IMR-90 (cell line): ENCODE measurements at regions not wholly inside any gene's neighbourhood (a gene's known extent, or its start where the extent isn't known, plus 50 kb on each side); places are given as distances from the start of the nearest gene placed in this dataset.

Experiments
- ATAC-seq: fragments of 200-7000 bp; cut with Tn5 transposase; 2 replicates; pipeline ENCODE4 v1.9.1; 2020; ENCODE audit warnings: low read depth, mild to moderate bottlenecking, moderate library complexity
- BruUV-seq: library from RNA; stranded (reverse); fragments of 400-500 nt; replicated peaks from 2 replicates; lab custom pipeline; 2021; lab: Mats Ljungman, UMichigan
- CTCF ChIA-PET: fragments of 300-600 bp; formaldehyde crosslinking; extraction: SDS; loops from one replicate; lab custom pipeline; 2021; ENCODE audit warnings: antibody characterized with exemption; lab: Yijun Ruan, JAX
- POLR2A ChIA-PET: fragments of 300-600 bp; sonication (Branson Sonifier 250); formaldehyde crosslinking; loops from one replicate; lab custom pipeline; 2022; ENCODE audit warnings: antibody characterized with exemption; ENCODE audit not compliant: unreplicated experiment; lab: Charles Lee
- DNase-seq: peaks from one replicate; pipeline ENCODE4 v3.0.0; 2013
- H2AFZ ChIP-seq: replicated peaks from 2 replicates; pipeline ENCODE3; 2013; ENCODE audit warnings: low read length, mild to moderate bottlenecking; ENCODE audit not compliant: poor library complexity
- H2AK5ac ChIP-seq: 2 replicates; pipeline ENCODE4 v1.6.1; 2013; ENCODE audit warnings: low read depth, low read length, inconsistent platforms
- H2AK9ac ChIP-seq: replicated peaks from 2 replicates; pipeline ENCODE3; 2013; ENCODE audit warnings: mild to moderate bottlenecking, low read depth, low read length, moderate library complexity; ENCODE audit not compliant: poor library complexity
- H2BK120ac ChIP-seq: 2 replicates; pipeline ENCODE4 v1.6.1; 2013; ENCODE audit warnings: low read depth, low read length, inconsistent platforms
- H2BK15ac ChIP-seq: 3 replicates; pipeline ENCODE4 v1.6.1; 2013; ENCODE audit warnings: low read depth, low read length, inconsistent platforms
- H2BK20ac ChIP-seq: 2 replicates; pipeline ENCODE4 v1.6.1; 2013; ENCODE audit warnings: low read depth, mild to moderate bottlenecking, inconsistent platforms, low read length, moderate library complexity
- H2BK5ac ChIP-seq: 2 replicates; pipeline ENCODE4 v1.6.1; 2013; ENCODE audit warnings: mild to moderate bottlenecking, low read depth, low read length, inconsistent platforms; ENCODE audit not compliant: poor library complexity, severe bottlenecking
- H3K14ac ChIP-seq: replicated peaks from 2 replicates; pipeline ENCODE4 v1.6.1; 2013; ENCODE audit warnings: low read depth, low read length, inconsistent platforms
- H3K18ac ChIP-seq: 2 replicates; pipeline ENCODE4 v1.6.1; 2013; ENCODE audit warnings: low read depth, low read length, control low read depth
- H3K23ac ChIP-seq: 2 replicates; pipeline ENCODE4 v1.6.1; 2013; ENCODE audit warnings: low read depth, low read length, inconsistent platforms
- H3K27ac ChIP-seq: 2 replicates; pipeline ENCODE4 v1.5.1; 2013; ENCODE audit warnings: mild to moderate bottlenecking, control low read depth, low read length; ENCODE audit not compliant: insufficient read depth
- H3K27me3 ChIP-seq: 2 replicates; pipeline ENCODE4 v1.6.1; 2013; ENCODE audit warnings: low read length; ENCODE audit not compliant: control insufficient read depth, insufficient read depth
- H3K36me3 ChIP-seq: 2 replicates; pipeline ENCODE4 v1.6.1; 2013; ENCODE audit warnings: low read length, mixed read lengths; ENCODE audit not compliant: control insufficient read depth, insufficient read depth
- H3K4ac ChIP-seq: 2 replicates; pipeline ENCODE4 v1.6.1; 2013; ENCODE audit warnings: low read depth, low read length, inconsistent platforms
- H3K4me1 ChIP-seq: 2 replicates; pipeline ENCODE4 v1.6.1; 2013; ENCODE audit warnings: low read length, mixed read lengths; ENCODE audit not compliant: control insufficient read depth, insufficient read depth
- H3K4me2 ChIP-seq: 2 replicates; pipeline ENCODE4 v1.6.1; 2013; ENCODE audit warnings: low read depth, mild to moderate bottlenecking, control low read depth, low read length, moderate library complexity
- H3K4me3 ChIP-seq: 2 replicates; pipeline ENCODE4 v1.5.1; 2013; ENCODE audit warnings: low read depth, mild to moderate bottlenecking, control low read depth, low read length, moderate library complexity; ENCODE audit not compliant: insufficient read depth
- H3K56ac ChIP-seq: 2 replicates; pipeline ENCODE4 v1.6.1; 2013; ENCODE audit warnings: low read length, inconsistent platforms; ENCODE audit not compliant: insufficient read depth; ENCODE audit errors: extremely low read depth
- H3K79me1 ChIP-seq, 2 experiments: 2 replicates each; pipeline ENCODE4 v1.6.1; 2013; ENCODE audit warnings: low read length in 2 of 2, inconsistent platforms in 1 of 2, low read depth in 1 of 2
- H3K9ac ChIP-seq: 2 replicates; pipeline ENCODE4 v1.6.1; 2013; ENCODE audit warnings: low read depth, low read length, control low read depth
- H3K9me1 ChIP-seq: 2 replicates; pipeline ENCODE4 v1.6.1; 2013; ENCODE audit warnings: low read length, inconsistent platforms; ENCODE audit not compliant: insufficient read depth
- H3K9me3 ChIP-seq: 2 replicates; pipeline ENCODE4 v1.6.1; 2013; ENCODE audit warnings: low read length; ENCODE audit not compliant: control insufficient read depth, insufficient read depth
- H4K20me1 ChIP-seq: 2 replicates; pipeline ENCODE4 v1.6.1; 2013; ENCODE audit warnings: low read length, inconsistent platforms; ENCODE audit not compliant: insufficient read depth
- H4K5ac ChIP-seq: 2 replicates; pipeline ENCODE4 v1.6.1; 2013; ENCODE audit warnings: mild to moderate bottlenecking, low read depth, low read length, control low read depth
- H4K8ac ChIP-seq, 2 experiments: 2 replicates each; pipeline ENCODE4 v1.6.1; 2013; ENCODE audit warnings: low read depth in 2 of 2, low read length in 2 of 2, control low read depth in 1 of 2, inconsistent platforms in 1 of 2
- H4K91ac ChIP-seq: 2 replicates; pipeline ENCODE4 v1.6.1; 2013; ENCODE audit warnings: low read depth, low read length, inconsistent platforms; ENCODE audit not compliant: insufficient read depth
- BHLHE40 ChIP-seq: fragments of 150-350 bp; IDR thresholded peaks from 2 replicates; pipeline ENCODE4 v1.6.1; 2016; ENCODE audit warnings: mild to moderate bottlenecking, low read depth, low read length
- SMC3 ChIP-seq: fragments of 150-350 bp; IDR thresholded peaks from 2 replicates; pipeline ENCODE4 v1.6.1; 2016; ENCODE audit warnings: low read depth, mild to moderate bottlenecking, antibody characterized with exemption, low read length, moderate library complexity
- WGBS, 2 experiments: methylation state at CpG; one replicate each; pipeline versions ENCODE4 v1.1.5 to v1.1.7; 2013; ENCODE audit warnings: missing lambda C conversion rate in 2 of 2; ENCODE audit not compliant: insufficient read length in 1 of 2; ENCODE audit errors: extremely low coverage in 2 of 2; 5-methylcytosine and 5-hydroxymethylcytosine counted together
- dilution Hi-C: fragments of 300-500 bp; cut with HindIII; formaldehyde crosslinking; loops from one replicate; pipeline ENCODE4 v1.14.3; 2018; ENCODE audit warnings: low sequenced_read_pairs; ENCODE audit not compliant: unreplicated experiment
- in situ Hi-C: fragments of 300-500 bp; cut with MboI; formaldehyde crosslinking; loops from 3 replicates; pipeline ENCODE4 v1.14.3; 2019; ENCODE audit warnings: low sequenced_read_pairs, inconsistent platforms, mixed read lengths
- intact Hi-C: fragments of 100-400 bp; cut with micrococcal nuclease; formaldehyde crosslinking; loops from 2 replicates; pipeline ENCODE4 v1.10.0; 2022

- Histone ChIP-seq H4K91ac (no peak overlapping the region; the same call in 1 of the 2 replicates), H2AFZ (no peak overlapping the region), H2BK120ac (no peak overlapping the region; the same call in 1 of the 2 replicates), H4K8ac (no peak overlapping the region), H3K27ac (no peak overlapping the region), H3K4me3 (no peak overlapping the region), H3K18ac (no peak overlapping the region), H2BK5ac (no peak overlapping the region), H3K4me1 (peaks cover 4% of the 10 kb centered on the region; the same call in 1 of the 2 replicates), H3K36me3 (no peaks in the 10 kb centered on the region), H2AK5ac (peak overlapping the region; percentile 55), H4K20me1 (no peaks in the 10 kb centered on the region), H2AK9ac (no peak overlapping the region), H3K9me3 (no peaks in the 10 kb centered on the region), H3K14ac (peak overlapping the region; percentile 52; the same call in 1 of the 2 replicates), H3K56ac (no peak overlapping the region), H3K4me2 (no peak overlapping the region), H3K9me1 (peaks cover 5% of the 10 kb centered on the region), H4K5ac (no peak overlapping the region), H3K23ac (no peak overlapping the region), H2BK15ac (no peak overlapping the region), H3K27me3 (no peaks in the 10 kb centered on the region), H3K4ac (peak overlapping the region; percentile 35), H3K79me1 (no peaks in the 10 kb centered on the region), H2BK20ac (no peak overlapping the region; the same call in 1 of the 2 replicates), H3K9ac (no peak overlapping the region)
- no TSS peak for BruUV-seq
- no CpG with 5 or more reads among the region's 7 CpGs for WGBS, 2 experiments
- no peak for DNase-seq
- dilution Hi-C loops (no loop called here), in situ Hi-C loops (no loop called here), intact Hi-C loops (no loop called here)
- ChIA-PET POLR2A (no interaction called here), CTCF (no interaction called here)
- ATAC-seq = no peak
- no peak for TF ChIP-seq BHLHE40
- no peak for TF ChIP-seq SMC3
Observed at GRCh38 chr10:44787480-44788075, 123.6 kb upstream of the TMEM72 start.
